T-helper 1 cell (primary cell): ENCODE measurements at regions not wholly inside any gene's neighbourhood (a gene's known extent, or its start where the extent isn't known, plus 50 kb on each side); places are given as distances from the start of the nearest gene placed in this dataset.

Experiments used
- DNase-seq, 5 donors: peaks; one replicate each; pipeline ENCODE4 v3.0.0-alpha.2; 2012 to 2020

GRCh38 chrX:10902001-10902400, 209.1 kb upstream of the HCCS start:
- no peak for DNase-seq

DNA sequence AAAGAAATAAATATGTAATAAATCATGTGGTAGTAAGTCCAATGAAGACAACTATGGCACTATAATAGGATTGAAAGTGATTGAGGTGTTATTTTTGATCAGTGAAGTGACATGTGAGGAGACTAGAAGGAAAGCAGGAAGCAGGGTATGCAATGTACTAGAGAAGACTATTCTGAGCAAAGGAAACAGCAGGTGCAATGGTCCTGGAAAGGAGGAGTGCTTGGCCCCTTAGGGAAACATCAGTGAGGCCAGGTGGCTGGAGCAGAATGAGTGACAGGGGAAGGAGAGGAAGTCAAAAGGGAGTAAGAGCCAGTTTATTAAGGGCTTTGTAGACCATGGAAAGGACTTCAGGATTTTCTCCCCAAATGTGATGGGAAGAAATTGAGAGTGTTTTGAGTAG, 207.6 kb upstream of the HCCS start:
- no peak for DNase-seq

GRCh38 chrX:10904220-10904619, 206.9 kb upstream of the HCCS start:
- DNase-seq, result no peak

DNA sequence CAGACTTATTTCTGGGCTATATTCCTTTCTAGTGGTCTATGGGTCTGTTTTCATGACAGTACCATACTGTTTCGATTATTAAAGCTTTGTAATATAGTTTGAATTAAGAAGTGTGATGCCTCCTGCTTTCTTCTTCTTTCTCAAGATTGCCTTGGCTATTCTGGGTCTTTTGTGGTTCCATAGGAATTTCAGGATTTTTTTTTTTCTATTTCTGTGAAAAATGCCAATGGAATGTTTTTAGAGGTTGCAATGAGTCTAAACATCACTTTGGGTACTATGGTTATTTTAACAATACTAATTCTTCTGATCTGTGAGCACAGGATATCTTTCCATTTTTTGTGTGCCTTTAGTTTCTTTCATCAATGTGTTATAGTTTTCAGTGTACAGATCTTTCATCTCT, 204.3 kb upstream of the HCCS start:
- DNase-seq, result no peak

- DNase-seq, result no peak
Observed at GRCh38 chrX:10922159-10922558, 189.0 kb upstream of the HCCS start.

- no peak for DNase-seq
Observed at GRCh38 chrX:10922835-10923234, 188.3 kb upstream of the HCCS start.

GRCh38 chrX:10923466-10923865, 187.7 kb upstream of the HCCS start:
- DNase-seq, result no peak

DNA sequence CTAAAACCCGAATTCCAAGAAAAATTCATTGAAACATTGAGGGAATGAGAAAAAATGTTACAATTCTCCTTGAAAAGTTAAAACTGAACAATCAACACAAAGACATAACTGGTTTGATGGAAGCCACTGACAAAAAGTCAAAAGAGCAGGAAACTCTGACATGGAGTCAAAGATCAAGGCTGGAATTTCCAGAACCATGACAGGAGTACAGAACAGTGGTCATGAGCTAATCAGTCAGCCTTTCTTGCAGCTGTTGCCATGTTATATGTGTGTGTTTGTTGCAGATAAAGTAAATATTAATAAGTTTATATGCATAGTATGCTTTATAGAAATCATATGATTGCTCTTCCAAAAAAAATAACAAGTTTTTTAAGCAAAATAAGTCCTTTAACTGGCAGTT, 184.7 kb upstream of the HCCS start:
- DNase-seq, result no peak

DNA sequence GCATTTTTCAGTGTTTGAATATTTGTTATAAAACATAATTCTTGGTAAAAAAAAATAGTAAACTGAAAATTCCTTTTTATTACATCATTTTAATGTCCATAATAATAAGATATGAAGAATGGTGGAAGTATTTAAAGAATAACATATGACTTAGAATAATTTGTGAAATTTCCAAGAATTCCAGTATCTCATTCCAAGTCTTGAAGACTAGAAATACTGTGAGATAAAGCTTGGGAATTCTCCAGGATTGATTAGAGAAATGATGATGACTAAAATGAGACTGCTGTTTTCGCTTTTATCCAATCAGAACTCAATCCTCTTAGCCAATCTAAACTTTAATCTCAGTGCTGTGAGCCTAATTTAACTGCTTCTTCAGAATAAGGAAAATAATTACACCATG, 184.2 kb upstream of the HCCS start:
- DNase-seq, result no peak

- DNase-seq, result no peak
Observed at GRCh38 chrX:10929747-10930146, 181.4 kb upstream of the HCCS start.

- DNase-seq, result no peak
Observed at GRCh38 chrX:10930151-10930550, 181.0 kb upstream of the HCCS start.

- DNase-seq, result no peak
Observed at GRCh38 chrX:10931976-10932375, 179.2 kb upstream of the HCCS start.

DNA sequence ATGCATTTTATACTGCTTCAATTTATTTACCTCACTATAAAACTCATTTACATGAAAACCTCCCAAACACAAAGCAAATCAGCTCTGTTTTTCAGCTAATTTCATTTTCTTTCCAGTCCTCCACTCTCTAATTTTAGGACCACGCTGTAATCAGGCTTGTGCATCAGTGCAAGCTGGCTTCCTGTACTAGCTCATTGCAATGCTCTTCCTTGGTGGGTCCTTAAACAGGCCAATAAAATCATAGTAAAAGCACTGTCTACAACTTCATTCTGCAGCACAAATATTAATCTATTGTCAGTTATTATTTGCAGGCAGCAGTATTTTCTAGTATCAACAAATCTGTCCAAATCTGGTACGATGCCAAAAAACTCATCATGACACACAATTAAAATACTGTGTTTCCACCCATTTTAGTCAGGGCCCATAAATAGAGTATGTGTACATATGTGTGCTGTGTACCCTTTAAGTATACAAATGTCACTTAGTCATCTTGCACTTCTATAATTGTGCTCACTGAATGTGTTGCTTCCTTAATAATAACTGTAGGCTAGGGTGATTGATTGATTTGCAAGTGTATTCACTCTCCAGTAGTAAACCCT, 178.2 kb upstream of the HCCS start:
- no peak for DNase-seq

DNA sequence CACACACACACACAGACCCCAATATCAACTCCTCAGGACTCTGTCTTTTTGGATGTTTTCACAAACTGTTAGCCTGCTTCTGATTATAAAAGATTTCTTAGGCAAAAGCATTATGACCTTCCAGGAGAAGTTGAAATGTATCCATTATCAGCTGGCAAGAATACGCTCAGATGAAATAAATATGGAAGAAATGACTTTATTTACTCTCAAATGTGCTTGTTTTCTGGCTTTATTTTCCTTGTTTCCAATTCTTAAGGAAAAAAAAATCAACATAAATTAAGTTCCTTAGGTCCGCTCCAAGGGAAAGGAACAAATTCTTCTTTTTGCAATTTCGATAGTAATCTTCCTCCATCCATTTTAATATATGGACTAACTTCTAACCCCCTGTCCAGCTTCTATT, 175.6 kb upstream of the HCCS start:
- no peak for DNase-seq

DNA sequence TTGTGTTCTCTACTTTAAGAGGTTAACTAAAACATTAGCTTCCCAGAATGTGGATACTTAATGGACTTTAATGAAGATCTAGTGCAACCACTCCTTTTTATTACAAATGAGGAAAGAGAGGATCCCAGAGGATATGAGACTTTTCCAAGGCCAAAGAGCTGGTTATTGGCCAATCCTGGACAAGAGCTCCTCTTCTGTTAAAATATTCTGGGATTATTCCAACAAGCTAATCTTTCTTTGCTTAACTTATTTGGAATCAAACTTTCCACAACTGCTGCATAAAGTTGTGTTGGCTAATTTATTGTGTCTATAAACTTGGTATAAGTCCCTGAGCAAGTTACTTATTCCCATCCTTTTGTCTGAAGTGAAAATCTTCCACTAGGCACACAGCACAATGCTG, 174.2 kb upstream of the HCCS start:
- DNase-seq, result no peak

DNA sequence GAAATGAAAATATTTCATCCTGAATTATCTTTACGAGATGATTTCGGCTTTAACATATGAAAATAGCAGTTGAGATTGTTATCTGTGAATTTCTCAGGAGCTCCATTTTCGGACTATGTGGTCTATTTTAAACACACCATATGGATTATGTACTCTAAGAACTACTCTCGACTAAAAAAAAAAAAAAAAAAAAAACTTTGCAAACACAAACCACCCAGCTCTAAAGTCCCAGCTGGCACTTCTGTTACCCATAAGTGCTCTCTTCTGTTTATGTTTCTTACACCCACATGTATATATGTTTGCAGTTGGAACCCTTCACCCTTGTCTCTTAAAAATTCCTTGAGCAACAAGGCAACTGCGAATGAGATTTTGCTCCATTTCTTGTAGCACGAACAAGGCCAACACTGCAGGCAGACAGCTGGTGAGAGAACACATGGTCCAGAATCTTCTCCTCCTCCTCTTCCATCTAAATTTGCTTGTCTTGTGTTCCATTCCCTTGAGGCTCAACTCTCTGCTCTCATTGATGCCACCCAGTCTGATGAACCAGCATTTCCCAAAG, 172.7 kb upstream of the HCCS start:
- DNase-seq, result no peak

DNA sequence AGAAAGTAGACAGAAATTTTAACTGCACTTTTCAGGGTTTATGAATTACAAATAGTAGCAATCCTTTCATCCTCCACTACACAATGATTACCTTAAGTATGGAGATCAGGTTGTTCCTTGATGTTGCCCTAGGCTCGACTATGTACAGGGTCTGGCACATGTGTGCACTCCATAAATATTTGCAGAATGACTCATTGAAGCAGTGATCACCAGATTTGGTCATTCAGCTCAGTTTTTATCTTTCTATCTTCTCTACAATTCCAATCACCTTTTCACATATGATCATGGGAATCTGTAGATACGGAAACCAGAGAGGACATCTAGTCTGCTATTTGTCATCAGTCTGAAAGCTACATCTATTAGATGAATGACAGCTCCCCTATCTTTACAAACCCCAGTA, 171.7 kb upstream of the HCCS start:
- DNase-seq, result no peak

DNA sequence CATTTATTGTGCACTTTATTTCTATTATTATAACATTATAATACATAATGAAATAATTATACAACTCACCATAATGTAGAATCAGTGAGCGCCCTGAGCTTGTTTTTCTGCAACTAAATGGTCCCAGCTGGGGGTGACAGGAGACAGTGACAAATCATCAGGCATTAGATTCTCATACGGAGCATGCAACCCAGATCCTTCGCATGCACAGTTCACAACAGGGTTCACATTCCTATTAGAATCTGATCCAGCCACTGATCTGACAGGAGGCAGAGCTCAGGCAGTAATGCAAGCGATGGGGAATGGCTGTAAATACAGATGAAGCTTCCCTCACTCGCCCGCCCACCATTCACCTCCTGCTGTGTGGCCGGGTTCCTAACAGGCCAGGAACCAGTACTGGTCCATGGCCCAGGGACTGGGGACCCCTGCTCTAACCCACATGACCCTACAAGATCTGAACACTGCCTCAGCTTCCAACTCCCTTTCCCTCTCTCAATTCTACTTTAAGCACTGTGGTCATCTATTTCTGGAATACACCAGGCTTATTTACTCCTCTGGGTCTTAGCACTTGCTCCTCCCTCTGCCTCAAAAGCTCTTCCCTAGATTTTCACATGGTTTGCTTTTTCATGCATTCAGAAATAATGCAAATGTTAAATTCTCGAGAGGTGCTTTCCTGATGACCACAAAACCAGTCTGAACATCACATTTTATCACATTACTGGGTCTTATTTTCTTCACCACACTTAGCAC, 166.8 kb upstream of the HCCS start:
- DNase-seq, result no peak

- no peak for DNase-seq
Observed at GRCh38 chrX:10945498-10945897, 165.6 kb upstream of the HCCS start.

GRCh38 chrX:10949541-10949940, 161.6 kb upstream of the HCCS start:
- no peak for DNase-seq

DNA sequence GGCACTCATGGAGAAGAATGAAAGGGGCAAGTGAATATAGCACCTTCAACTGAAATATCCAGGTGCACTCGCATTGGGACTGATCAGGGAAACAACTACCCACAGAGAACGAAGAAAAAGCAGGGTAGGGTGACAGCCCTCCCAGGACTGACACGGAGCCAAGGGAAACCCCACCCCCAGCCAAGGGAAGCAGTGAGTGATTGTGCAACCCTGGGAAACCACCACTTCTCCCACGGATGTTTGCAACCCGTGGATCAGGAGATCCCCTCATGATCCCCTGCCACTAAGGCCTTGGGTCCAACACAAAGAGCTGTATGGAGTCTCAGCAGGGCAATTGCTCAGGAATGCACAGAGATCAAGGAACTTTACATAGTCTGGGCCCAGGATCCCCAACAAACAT, 158.5 kb upstream of the HCCS start:
- no peak for DNase-seq

GRCh38 chrX:10965174-10965798, 145.8 kb upstream of the HCCS start:
- DNase-seq, result no peak

DNA sequence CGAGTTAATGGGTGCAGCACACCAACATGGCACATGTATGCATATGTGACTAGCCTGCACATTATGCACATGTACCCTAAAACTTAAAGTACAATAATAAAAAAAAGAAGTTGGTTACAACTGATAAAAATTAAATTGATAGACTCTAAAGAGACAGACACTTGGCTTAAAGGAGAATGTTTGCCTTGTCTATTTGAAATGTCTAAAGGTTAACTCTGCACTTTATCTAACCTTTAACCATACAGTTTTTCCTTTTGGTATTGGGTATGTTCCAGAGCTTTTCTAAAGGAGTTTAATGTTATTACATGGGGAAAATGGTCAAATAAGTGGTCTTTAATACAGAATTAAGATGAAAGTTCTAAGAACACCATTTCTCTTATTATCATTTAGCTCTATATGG, 145.1 kb upstream of the HCCS start:
- no peak for DNase-seq

GRCh38 chrX:10971176-10971575, 140.0 kb upstream of the HCCS start:
- DNase-seq, result no peak
